PFSK-1 (cell line): ENCODE measurements at regions not wholly inside any gene's neighbourhood (a gene's known extent, or its start where the extent isn't known, plus 50 kb on each side); places are given as distances from the start of the nearest gene placed in this dataset.

Experiments used
- POLR2AphosphoS5 ChIP-seq: IDR thresholded peaks from 2 replicates; pipeline ENCODE4 v1.6.1; 2012; ENCODE audit warnings: low read depth, mild to moderate bottlenecking, control low read depth, low read length, moderate library complexity
- TAF1 ChIP-seq: IDR thresholded peaks from 2 replicates; pipeline ENCODE4 v1.6.1; 2012; ENCODE audit warnings: low read length, control low read depth, borderline replicate concordance; ENCODE audit not compliant: insufficient read depth
- TF ChIP-seq, protein P1 (sequence below), 2 experiments: IDR thresholded peaks; 2 replicates each; pipeline versions ENCODE4 v1.6.1 to v1.8.0; 2011 to 2012; ENCODE audit warnings: low read depth in 2 of 2, low read length in 2 of 2, control low read depth in 1 of 2, inconsistent platforms in 1 of 2, mild to moderate bottlenecking in 1 of 2, moderate library complexity in 1 of 2; ENCODE audit not compliant: insufficient read depth in 1 of 2

DNA sequence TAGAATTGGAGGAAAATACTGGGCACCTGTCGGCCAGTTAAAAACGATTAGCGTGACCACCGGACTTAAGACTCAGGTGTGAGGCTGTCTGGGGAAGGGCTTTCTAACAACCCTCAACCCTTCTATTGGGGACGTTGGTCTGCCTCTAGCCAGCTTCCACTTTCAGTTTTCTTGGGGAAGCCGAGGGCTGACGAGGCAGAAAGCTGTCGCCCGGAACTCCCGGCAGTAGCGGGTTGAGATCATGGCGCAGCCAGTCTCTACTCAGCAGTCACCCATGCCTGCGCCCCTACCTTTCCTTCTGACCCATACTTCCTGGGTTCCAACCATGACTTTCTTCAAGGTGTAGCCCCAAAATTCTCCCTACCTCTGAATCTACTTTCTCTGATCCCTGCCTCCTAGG is 1424.1 kb downstream of the SLITRK1 start:
- TF ChIP-seq POLR2AphosphoS5: no peak
- TF ChIP-seq TAF1: no peak
- TF ChIP-seq, protein P1, sequence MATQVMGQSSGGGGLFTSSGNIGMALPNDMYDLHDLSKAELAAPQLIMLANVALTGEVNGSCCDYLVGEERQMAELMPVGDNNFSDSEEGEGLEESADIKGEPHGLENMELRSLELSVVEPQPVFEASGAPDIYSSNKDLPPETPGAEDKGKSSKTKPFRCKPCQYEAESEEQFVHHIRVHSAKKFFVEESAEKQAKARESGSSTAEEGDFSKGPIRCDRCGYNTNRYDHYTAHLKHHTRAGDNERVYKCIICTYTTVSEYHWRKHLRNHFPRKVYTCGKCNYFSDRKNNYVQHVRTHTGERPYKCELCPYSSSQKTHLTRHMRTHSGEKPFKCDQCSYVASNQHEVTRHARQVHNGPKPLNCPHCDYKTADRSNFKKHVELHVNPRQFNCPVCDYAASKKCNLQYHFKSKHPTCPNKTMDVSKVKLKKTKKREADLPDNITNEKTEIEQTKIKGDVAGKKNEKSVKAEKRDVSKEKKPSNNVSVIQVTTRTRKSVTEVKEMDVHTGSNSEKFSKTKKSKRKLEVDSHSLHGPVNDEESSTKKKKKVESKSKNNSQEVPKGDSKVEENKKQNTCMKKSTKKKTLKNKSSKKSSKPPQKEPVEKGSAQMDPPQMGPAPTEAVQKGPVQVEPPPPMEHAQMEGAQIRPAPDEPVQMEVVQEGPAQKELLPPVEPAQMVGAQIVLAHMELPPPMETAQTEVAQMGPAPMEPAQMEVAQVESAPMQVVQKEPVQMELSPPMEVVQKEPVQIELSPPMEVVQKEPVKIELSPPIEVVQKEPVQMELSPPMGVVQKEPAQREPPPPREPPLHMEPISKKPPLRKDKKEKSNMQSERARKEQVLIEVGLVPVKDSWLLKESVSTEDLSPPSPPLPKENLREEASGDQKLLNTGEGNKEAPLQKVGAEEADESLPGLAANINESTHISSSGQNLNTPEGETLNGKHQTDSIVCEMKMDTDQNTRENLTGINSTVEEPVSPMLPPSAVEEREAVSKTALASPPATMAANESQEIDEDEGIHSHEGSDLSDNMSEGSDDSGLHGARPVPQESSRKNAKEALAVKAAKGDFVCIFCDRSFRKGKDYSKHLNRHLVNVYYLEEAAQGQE (IDR thresholded peaks at IDR 0.05; ENCODE audit: insufficient read depth in 1 of 2, low read depth in 2 of 2, low read length in 2 of 2): no peak
